ENCODE measurements at regions not wholly inside any gene's neighbourhood (a gene's known extent, or its start where the extent isn't known, plus 50 kb on each side); places are given as distances from the start of the nearest gene placed in this dataset.
"Not testable (repeated sequence)": the region's sequence is repeated elsewhere in the genome, so short reads cannot be mapped to it uniquely, and the experiment has no call there.

- DNase-seq, result not testable (repeated sequence)
Measured at GRCh38 chr5:99562937-99563627, 634.3 kb upstream of the CHD1 start.

GRCh38 chr5:99553211-99553810 is 624.5 kb upstream of the CHD1 start:
- no peak for DNase-seq

- DNase-seq, result no peak
Measured at GRCh38 chr5:99544356-99544755, 615.5 kb upstream of the CHD1 start.

GRCh38 chr5:99543841-99544240 is 615.0 kb upstream of the CHD1 start:
- no peak for DNase-seq

- not testable (repeated sequence) for DNase-seq
Measured at GRCh38 chr5:99534241-99534640, 605.4 kb upstream of the CHD1 start.

GRCh38 chr5:99521666-99522065 is 592.9 kb upstream of the CHD1 start:
- not testable (repeated sequence) for DNase-seq

GRCh38 chr5:99515864-99516490 is 587.2 kb upstream of the CHD1 start:
- DNase-seq, result not testable (repeated sequence)

GRCh38 chr5:99510237-99510866 is 581.5 kb upstream of the CHD1 start:
- not testable (repeated sequence) for DNase-seq

GRCh38 chr5:99509064-99509463 is 580.3 kb upstream of the CHD1 start:
- not testable (repeated sequence) for DNase-seq

GRCh38 chr5:99495456-99495855 is 566.6 kb upstream of the CHD1 start:
- DNase-seq, result not testable (repeated sequence)

- DNase-seq, result not testable (repeated sequence)
Measured at GRCh38 chr5:99478450-99478849, 549.6 kb upstream of the CHD1 start.

- DNase-seq, result not testable (repeated sequence)
Measured at GRCh38 chr5:99473328-99473727, 544.5 kb upstream of the CHD1 start.

- DNase-seq, result not testable (repeated sequence)
Measured at GRCh38 chr5:99471726-99472125, 542.9 kb upstream of the CHD1 start.

GRCh38 chr5:99471178-99471577 is 542.4 kb upstream of the CHD1 start:
- DNase-seq, result not testable (repeated sequence)

- not testable (repeated sequence) for DNase-seq
Measured at GRCh38 chr5:99470636-99471035, 541.8 kb upstream of the CHD1 start.

- DNase-seq, result no peak
Measured at GRCh38 chr5:99460701-99461100, 531.9 kb upstream of the CHD1 start.

- no peak for DNase-seq
Measured at GRCh38 chr5:99453196-99453595, 524.4 kb upstream of the CHD1 start.

- no peak for DNase-seq
Measured at GRCh38 chr5:99449786-99450185, 521.0 kb upstream of the CHD1 start.

GRCh38 chr5:99445805-99446204 is 517.0 kb upstream of the CHD1 start:
- DNase-seq, result no peak

GRCh38 chr5:99441235-99441634 is 512.4 kb upstream of the CHD1 start:
- DNase-seq, result no peak

GRCh38 chr5:99438619-99439018 is 509.8 kb upstream of the CHD1 start:
- no peak for DNase-seq

GRCh38 chr5:99437986-99438385 is 509.2 kb upstream of the CHD1 start:
- DNase-seq, result no peak

GRCh38 chr5:99423396-99423795 is 494.6 kb upstream of the CHD1 start:
- DNase-seq, result not testable (repeated sequence)

GRCh38 chr5:99418640-99419039 is 489.8 kb upstream of the CHD1 start:
- not testable (repeated sequence) for DNase-seq
